ENCODE measurements at regions not wholly inside any gene's neighbourhood (a gene's known extent, or its start where the extent isn't known, plus 50 kb on each side); places are given as distances from the start of the nearest gene placed in this dataset.

- Mint-ChIP-seq H3K4me1 (no peaks in the 10 kb centered on the region), H3K36me3 (ENCODE audit: low read depth) (no peaks in the 10 kb centered on the region), H3K9me3 (no peaks in the 10 kb centered on the region), H3K27me3 (ENCODE audit: low read depth) (no peaks in the 10 kb centered on the region), H3K27ac (ENCODE audit: unreplicated experiment) (no peak overlapping the region), H3K4me3 (no peak overlapping the region)
- TF ChIP-seq, protein P1, sequence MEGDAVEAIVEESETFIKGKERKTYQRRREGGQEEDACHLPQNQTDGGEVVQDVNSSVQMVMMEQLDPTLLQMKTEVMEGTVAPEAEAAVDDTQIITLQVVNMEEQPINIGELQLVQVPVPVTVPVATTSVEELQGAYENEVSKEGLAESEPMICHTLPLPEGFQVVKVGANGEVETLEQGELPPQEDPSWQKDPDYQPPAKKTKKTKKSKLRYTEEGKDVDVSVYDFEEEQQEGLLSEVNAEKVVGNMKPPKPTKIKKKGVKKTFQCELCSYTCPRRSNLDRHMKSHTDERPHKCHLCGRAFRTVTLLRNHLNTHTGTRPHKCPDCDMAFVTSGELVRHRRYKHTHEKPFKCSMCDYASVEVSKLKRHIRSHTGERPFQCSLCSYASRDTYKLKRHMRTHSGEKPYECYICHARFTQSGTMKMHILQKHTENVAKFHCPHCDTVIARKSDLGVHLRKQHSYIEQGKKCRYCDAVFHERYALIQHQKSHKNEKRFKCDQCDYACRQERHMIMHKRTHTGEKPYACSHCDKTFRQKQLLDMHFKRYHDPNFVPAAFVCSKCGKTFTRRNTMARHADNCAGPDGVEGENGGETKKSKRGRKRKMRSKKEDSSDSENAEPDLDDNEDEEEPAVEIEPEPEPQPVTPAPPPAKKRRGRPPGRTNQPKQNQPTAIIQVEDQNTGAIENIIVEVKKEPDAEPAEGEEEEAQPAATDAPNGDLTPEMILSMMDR (conservative IDR thresholded peaks at IDR 0.05): no peak
- DNase-seq (ENCODE audit: low read depth, low spot score): no peak
Measured at GRCh38 chr4:166658585-166658984, 575.7 kb downstream of the SPOCK3 start.

GRCh38 chr4:166662266-166662843 lies 571.9 kb downstream of the SPOCK3 start:
- H3K36me3 Mint-ChIP-seq (ENCODE audit: low read depth): no peaks in the 10 kb centered on the region
- no peak for DNase-seq (ENCODE audit: low read depth, low spot score)
- H3K27me3 Mint-ChIP-seq (ENCODE audit: low read depth): no peaks in the 10 kb centered on the region
- TF ChIP-seq, protein P1 (conservative IDR thresholded peaks at IDR 0.05): no peak
- H3K4me1 Mint-ChIP-seq: no peaks in the 10 kb centered on the region
- no peaks in the 10 kb centered on the region for H3K9me3 Mint-ChIP-seq
- H3K4me3 Mint-ChIP-seq: no peak overlapping the region
- H3K27ac Mint-ChIP-seq (ENCODE audit: unreplicated experiment): no peak overlapping the region

DNA sequence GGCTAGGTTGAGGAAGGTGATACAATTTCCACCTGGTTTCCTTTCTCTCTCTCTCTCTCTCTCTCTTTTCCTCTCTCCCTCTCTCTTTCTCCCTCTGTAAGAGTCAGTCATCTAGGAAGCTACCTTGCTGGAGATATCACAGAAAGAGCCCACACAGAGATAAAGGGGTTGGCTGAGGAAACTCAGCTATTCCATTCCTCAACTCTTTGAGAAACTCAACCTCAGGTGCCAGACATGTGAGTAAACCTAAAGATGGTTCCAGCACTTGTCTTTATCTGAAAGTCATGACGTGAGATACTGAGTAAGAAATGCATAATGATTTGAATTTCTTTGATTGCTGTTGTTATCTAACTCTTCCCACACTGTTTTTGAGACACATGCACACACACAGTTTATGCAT lies 564.0 kb downstream of the SPOCK3 start:
- Mint-ChIP-seq H3K9me3 (no peaks in the 10 kb centered on the region), H3K27me3 (ENCODE audit: low read depth) (peaks cover 3% of the 10 kb centered on the region), H3K27ac (ENCODE audit: unreplicated experiment) (no peak overlapping the region), H3K4me1 (no peaks in the 10 kb centered on the region), H3K36me3 (ENCODE audit: low read depth) (no peaks in the 10 kb centered on the region), H3K4me3 (no peak overlapping the region)
- no peak for DNase-seq (ENCODE audit: low read depth, low spot score)
- TF ChIP-seq, protein P1 (conservative IDR thresholded peaks at IDR 0.05): no peak

DNA sequence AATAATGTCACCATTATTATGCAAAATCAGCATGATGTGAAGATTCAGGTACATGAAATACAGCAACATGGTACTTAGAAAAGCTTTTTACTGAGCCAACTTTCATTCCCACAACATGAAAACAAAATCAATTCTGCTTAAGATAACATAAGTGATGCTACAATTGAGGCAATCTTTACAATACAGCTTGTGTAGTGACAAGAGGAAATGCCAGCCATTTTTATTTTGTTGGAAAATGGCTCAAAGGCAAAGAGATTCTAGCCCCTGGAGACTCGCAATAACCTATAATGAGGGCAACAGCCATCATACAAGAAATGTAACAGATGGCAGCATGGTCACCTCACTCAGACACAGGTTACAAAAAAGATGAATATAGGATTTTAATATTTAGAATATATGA lies 560.4 kb downstream of the SPOCK3 start:
- Mint-ChIP-seq H3K4me3 (no peak overlapping the region), H3K4me1 (no peaks in the 10 kb centered on the region), H3K9me3 (no peaks in the 10 kb centered on the region), H3K27me3 (ENCODE audit: low read depth) (peaks cover 3% of the 10 kb centered on the region), H3K36me3 (ENCODE audit: low read depth) (no peaks in the 10 kb centered on the region), H3K27ac (ENCODE audit: unreplicated experiment) (no peak overlapping the region)
- TF ChIP-seq, protein P1 (conservative IDR thresholded peaks at IDR 0.05): no peak
- DNase-seq (ENCODE audit: low read depth, low spot score): no peak

- Mint-ChIP-seq H3K27me3 (ENCODE audit: low read depth) (no peaks in the 10 kb centered on the region), H3K9me3 (no peaks in the 10 kb centered on the region), H3K36me3 (ENCODE audit: low read depth) (no peaks in the 10 kb centered on the region), H3K4me1 (no peaks in the 10 kb centered on the region), H3K27ac (ENCODE audit: unreplicated experiment) (no peak overlapping the region), H3K4me3 (no peak overlapping the region)
- TF ChIP-seq, protein P1 (conservative IDR thresholded peaks at IDR 0.05): no peak
- no peak for DNase-seq (ENCODE audit: low read depth, low spot score)
Measured at GRCh38 chr4:166675411-166675810, 558.9 kb downstream of the SPOCK3 start.

Data from neural crest cell (in vitro differentiated cells).